HG02884 (cell line): ENCODE measurements at regions not wholly inside any gene's neighbourhood (a gene's known extent, or its start where the extent isn't known, plus 50 kb on each side); places are given as distances from the start of the nearest gene placed in this dataset.

Experiments
- ATAC-seq: cut with Tn5 transposase; IDR thresholded peaks from one replicate; pipeline ENCODE4 v1.9.1; 2021; ENCODE audit warnings: mild to moderate bottlenecking, moderate library complexity; ENCODE audit not compliant: unreplicated experiment

DNA sequence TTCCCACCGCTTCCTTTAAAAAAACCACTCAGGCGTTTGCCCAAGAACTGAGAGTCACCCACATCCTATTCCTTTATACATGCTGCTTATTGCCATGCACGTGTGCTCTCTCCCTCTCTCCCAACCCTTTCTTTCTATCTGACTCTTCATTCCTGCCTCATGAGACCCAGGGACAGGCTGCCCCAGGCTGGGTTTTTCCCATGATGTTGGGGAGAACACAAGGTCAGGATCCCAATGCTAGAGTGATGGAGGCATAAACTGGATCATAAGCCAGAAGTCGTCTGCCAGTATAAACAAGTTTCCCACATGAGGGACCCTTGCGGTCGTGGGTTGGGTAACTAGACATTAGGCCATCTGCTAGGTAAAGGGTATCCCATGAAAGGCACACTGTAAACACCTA lies 64.9 kb downstream of the CD2 start:
- ATAC-seq = no peak

DNA sequence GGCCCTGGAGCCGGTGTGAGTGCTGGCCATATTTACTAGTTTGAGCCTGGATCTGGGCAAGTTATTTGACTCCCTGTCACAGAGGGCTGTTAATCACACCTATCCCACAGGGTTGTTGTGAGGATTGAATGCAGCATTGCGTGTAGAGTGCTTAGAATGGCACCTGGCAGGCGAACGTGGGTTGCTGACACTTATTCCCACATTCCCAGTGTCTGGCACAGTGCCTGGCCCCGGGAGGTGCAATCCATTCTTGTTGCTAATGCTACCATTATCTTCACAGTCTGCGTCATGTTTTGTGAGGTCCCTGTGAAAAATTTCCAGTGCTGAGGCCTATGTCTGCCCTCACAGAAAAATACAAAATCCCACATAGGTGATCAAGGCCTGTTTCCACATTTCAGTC lies 66.1 kb downstream of the CD2 start:
- ATAC-seq = no peak

DNA sequence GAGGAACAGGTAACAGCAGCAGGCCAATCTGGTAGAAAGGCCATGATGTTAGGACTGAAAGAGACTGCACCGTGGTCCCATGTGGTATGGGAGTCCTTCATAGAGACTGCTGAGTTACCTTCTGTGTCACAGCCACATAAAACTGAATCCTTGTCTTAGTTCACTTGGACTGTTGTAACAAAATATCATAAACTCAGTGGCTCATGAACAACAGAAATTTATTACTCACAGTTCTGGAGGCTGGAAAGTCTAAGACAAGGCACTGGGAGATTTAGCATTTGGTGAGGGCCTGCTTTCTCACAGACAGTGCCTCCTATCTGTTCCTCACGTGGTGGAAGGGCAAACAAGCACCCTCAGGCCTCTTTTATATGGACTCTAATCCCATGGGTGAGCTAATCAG lies 67.5 kb downstream of the CD2 start:
- no peak for ATAC-seq

DNA sequence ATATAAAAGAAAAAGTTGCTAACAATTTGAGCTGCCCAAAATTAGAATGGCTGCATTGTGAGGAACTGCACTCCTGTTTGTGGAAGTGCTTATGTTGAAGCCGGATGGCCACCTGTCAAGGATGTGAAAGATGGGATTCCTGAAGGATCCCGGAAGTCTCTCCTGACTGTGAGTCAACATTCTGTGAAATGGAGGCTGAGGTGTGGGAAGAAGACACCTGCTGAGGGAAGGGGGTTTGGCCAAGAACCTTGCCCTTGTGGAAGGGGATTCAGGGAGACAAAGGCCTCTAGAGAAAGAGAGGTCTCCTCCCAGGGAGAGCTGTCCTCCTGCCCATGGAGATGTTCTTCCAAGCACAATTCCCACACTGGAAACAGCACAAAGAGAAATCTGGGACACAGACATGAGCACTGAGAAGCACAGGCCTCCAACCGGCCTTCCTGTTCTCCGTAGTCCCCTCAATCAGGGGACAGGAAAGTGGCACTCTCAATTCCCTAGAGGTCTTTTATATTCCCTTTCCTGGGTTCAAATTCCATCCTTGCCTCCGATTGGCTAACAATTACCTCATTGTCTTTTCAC lies 70.5 kb downstream of the CD2 start:
- no peak for ATAC-seq

DNA sequence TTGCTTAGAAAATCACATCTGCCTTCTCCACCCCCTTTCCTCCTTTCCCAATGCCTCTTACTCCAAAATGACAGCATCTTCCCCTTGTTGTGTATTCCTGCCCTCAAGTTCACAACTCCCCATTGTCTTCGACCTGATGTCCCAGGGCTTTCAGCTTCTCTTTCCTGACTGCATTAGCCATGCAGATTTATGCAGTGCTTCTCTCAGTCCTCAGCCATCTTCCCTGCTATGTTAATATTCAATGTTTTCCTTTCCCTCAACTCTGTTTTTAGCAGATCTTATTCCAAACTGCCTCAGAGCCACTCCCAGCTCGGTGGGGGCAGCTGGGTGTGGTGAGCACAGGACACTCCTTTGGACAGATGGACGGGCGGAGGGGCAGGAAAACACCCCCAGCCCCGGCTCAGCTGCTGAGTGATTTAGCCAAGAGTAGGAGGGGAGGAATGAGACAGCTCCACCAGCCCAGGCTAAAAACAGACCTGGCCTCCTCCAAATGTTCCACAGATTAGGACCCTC lies 71.0 kb downstream of the CD2 start:
- ATAC-seq = no peak

DNA sequence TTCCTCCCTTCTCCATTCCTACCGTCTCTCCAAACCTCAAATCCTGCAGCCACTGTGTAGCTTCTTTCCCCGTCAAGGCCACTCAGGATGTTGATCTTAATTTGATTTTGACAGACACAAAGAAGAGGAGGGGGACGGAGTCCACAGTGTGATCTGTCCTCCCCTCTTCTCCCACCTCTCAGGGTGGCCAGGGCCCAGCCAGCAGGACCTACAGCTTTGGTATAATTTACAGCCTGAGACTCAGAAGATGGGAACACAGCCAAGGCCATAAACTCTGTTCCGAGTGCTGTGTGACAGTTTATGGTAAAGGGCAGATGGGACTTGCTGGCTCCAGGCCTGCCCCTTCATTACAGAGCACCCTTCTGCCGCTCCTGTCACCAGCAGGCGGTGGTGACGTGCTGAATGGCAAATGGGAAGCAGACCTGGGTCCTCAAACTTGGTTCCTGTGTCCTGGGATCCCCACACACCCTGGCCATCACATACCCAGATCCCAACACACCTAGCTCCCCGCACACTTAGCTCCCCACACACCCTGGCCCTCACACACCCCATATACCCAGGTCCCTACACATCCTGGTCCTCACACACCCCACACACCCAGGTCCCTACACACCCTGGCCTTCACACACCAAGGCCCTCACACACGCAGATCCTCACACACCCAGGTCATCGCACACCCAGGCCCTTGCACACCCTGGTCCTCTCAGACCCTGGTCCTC lies 71.6 kb downstream of the CD2 start:
- no peak for ATAC-seq

DNA sequence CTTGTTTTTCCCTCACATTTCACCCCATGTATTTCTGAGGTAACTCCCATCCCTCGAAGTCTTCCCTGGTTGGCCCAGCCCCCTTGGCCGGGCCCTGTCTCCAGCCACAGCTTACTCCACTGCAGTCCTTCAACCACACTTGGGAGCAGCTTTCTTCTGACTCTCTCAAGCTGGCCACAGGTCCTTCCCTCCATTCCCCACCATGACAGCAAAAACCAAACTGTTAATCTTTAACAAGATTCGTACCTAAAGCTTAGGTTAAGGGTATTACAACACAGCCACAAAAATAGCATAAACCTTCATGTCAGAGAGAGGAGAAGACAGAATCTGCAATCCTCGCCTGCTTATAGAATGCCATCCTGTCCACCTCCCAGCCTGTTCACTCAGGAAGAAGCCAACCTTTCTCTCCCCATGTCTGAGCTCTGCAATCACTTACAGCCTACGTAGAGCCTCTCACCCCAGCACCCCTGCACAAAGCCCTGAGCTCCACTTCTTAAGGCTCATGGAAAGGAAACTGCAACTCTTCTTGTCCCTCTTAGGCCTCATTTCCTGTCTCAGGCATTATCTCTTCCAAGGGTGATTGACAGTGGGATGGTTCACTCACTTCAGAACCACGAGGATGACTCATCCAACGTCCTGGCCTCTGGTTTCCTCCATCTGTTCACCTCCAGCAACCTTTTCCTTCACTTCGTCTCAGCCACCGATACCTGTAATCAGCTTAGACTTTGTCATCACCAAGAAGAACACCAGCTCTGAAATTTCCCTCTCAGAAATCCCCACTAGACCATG lies 72.8 kb downstream of the CD2 start:
- peak; percentile 84 for ATAC-seq

DNA sequence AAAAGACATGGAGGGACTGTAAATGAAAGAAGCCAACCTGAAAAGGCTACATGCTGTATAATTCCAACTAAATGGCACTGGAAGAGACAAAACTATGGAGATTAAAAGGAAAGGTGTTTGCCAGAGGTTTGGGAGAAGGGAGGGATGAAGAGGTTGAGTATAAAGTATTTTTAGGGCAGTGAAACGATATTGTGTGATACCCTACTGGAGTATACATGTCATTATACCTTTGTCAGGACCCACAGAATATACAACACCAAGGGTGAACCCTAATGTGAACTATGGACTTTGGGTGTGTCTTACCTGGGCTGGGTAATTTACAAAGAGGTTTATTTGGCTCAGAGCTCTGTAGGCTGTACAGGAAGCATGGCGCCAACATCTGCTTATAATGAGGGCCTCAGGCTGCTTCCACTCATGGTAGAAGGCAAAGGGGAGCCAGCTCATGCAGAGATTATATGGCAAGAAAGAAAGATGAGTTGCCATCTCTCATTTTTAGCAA lies 73.4 kb downstream of the CD2 start:
- no peak for ATAC-seq

DNA sequence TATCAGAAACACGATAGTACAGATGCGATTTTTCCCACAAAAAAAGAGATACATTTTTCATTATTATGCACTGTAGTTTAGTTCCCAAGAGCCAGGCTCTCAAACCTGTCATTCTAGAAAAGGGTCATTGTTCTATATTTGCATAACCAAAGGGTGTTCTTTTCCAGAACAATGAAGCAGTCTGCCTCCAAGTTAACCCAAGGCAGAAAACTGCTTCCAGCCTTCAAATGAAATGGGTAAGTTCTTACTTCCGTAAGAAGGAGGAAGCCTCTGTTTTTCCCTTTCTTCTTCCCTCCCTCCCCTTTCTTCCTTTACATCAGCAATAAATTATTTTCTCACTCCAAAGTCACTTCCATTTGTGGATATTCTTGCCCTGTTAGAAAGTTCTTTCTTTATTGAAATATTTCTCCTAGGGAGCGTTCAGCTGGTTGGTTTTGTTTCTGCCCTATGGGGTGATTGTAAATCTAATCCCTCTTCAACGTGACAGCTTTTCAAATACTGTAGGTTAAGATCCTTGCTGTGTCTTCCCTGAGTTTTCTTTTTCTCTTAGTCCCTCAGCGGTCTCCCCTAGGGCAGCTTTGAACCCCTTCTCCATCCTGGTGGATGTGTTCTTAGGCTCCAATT lies 77.3 kb upstream of the PTGFRN start:
- no peak for ATAC-seq

DNA sequence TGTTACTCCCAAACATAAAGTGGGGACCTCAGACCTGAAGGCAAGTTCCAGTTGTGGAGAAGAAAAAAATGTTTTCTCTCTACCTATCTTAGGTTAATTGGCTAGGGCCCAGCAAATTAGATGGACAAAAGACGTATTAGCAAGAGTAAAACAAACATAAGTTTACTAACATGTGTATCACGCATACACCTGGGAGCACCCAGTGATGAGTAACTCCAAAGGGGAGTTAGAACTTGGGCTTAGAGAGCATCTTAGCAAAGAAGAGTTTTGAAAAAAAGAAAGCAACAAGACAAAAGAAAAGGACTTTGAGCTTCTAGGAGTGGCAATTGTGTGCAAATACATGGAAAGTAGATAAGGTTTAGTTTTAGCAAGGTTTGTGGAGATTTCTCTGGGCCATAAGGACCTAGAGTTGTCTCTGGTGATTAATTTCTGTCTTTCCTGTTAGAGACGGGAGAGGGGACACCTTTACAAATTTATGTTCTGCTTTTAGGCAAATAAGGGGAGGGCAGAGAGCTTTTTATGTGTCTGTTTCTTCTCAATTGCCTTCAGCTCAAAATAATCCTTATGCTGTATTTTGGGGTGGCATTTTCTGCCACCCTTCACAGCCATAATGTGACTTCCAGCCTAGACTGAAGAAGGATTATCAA lies 76.7 kb upstream of the PTGFRN start:
- no peak for ATAC-seq

DNA sequence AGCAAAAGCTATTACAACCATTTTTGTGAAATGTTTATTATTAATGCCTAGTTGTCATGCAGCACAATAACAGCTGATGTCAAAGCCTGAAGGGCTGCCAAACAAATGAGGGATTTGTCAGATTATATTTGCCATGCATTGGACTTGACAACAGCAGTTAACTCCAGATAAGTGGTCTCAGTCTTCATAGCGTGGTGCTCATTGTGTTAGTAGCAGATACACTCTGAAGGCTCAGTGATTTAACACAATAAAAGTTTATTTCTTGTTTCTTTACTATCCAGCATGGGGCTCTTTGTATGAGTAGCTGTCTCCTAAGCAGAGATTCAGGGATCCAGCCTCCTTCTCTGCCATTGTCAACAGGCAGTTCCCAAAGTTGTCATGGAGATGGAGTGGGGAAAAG lies 76.0 kb upstream of the PTGFRN start:
- no peak for ATAC-seq

DNA sequence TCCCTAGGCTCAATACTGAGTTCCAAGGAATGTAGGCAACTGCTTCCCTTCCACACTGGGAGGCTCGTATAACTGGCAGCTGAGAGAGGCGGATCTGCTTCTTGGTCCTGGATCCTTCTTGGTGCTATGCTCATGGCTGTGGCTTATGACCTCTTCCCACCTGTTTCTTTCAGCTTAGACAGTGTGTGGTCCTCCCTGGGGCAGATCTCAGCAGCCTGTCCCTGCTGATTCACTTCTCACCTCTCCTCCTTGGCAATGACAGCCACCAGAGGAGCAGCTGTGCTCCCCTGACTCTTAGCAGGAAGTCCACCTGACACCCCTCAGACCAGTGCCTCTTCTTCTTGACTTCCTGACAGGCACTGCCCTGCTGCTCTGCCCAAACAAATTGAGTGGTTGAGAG lies 75.1 kb upstream of the PTGFRN start:
- no peak for ATAC-seq

DNA sequence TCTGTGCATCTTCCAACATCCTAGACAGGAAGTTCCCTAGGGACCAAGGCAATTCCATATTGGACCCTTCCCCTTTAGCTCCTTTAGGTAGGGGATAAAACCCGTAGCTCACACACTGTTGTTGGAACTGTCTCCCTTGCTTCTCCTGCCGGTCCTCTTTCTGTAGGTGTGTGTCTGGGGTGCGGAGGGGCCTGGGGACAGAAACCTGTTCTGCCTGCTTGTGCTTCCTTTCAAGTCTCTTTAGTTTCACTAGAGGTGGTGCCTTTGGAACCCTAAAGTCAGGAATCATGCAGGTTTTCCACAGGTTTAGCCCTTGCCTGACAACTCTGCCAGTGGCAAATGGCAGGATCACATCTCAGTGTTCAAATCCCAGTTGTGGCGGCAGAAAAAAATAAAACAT lies 74.6 kb upstream of the PTGFRN start:
- ATAC-seq = no peak

DNA sequence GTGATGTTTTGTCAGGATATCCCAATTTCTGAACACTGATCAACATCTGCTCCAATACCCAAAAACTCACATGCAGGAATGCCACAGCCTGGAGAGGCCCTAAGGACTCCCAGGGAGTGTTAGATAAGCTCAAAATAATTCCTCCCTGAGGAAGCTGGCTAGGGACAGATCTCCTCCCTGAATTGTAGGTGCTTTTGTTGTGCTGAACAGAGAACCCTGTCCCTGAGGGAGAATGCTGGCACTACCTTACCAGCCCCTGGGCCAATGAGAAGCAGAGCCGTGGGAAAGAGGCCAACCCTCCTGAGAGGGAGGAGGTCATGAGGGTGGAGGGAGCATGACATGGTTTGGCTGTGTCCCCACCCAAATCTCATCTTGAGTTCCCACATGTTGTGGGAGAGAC lies 73.6 kb upstream of the PTGFRN start:
- ATAC-seq = no peak

DNA sequence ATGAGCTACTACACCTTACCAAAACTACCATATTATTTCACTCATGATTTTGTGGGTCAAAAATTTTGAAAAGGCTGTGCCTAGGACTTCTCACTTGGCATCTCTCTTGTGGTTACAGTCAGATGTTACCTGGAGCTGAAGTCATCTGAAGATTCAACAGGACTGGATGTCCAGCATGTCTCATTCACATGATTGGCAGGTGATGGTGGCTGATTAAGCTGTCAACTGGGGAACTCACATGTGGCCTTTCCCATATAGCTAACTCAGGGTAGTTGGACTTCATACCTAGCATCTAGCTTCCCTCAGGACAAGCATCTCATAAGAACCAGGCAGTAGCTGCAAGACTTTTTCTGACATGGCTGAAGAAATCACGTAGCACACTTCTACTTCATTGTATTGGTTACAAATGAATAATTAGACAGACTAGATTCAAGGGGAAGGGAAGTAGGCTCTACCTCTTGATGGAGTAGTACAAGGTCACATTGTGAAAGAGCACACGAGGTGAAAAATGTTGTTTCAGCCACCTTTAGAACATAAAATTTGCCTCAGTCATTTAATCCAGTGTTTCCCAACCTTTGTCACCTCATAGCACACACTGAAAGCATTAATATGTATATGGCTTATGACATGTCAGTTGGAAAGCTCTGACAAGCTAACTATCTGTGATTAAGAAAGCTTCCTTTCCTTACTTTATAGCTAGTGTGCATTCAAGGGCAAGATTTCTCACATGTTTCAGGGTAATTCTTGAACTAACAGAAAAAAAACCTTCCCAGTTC lies 68.0 kb upstream of the PTGFRN start:
- no peak for ATAC-seq

DNA sequence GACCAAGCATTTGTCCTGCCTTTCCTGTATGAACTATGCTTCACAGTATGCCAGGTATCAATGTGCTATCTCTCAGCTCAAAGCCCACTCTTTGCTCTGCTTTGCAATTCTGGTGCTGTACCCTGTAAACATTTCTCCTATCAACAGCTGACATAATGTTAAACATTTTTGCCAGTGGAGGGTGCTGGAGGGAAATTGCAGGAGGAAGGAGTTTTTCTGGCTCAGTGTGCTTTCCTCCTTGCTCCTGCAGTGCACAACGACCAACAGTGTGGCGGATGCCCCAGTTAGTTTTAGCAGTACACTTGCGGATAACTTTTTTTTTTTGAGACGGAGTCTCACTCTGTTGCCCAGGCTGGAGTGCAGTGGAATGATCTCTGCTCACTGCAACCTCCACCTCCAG lies 67.1 kb upstream of the PTGFRN start:
- no peak for ATAC-seq

DNA sequence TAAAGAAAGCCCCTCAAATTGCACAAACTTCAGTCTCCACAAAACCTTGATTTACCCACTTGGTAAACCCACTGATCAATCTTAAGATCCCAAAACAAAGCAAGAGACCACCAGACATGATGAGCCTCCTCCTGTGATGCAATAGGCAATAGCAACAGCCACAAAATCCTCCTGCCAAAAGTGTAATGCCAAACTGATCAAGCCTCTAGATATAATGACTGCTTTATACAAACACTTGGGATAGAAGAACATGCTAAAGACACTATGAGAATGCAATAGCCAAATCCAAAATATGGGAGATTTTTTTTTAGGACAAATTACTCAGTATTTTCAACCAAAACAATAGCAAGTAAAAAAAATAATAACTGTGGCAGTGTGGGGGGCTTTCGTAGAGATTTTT lies 64.9 kb upstream of the PTGFRN start:
- no peak for ATAC-seq

DNA sequence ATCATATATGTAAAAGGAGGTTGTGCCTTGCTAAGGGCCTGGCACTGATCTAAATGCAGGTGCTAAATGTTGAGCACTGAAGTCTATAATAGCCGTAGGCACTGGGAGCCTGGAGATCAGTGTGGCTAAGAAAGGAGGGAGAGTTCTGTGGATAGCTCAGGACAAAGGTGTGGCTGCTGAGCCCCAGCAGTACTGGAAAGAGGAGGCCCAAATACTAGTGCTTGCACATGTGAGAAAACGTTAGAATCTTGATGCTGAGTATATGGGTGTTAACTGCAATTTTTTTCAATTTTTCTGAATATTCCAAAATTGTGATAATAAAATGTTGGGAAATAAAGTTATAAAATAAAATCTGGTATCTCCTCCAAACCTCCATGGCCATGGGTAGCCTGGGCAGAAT lies 62.5 kb upstream of the PTGFRN start:
- no peak for ATAC-seq

DNA sequence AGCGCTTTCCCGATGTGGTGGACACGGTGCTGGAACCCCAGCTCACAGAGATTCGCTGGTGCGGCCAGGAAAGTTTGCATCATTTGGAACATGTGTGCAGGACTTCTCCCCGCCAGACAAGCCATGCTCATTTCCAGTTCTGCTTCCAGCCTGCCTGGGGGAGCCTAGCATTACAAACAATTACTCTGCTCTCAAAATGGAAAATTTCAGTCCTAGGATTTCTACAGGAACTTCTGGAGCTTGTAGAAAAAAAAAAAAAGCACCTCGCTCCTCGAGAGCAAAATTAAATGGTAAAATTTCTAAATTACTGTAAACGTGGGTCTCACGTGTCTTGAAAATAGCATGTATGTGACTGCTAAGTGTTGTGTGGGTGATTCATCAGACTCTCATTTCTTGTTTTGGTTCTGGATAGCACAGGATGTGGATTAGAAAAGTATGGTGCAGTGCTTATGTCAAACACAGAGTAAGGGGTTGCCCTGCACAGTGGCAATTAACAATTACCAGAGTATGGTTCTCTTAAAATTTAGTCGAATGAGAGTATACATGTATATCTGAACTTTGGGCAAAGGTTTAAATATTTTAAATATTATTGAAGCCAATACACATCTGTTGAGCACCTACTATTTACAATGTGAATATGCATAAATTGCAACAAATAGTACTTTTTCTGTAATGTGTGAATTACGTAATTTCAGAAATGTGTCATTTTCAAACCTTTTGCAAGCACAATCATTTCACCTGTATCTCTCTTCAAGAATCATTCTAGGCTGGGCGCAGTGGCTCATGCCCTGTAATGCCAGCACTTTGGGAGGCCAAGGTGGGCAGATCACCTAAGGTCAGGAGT lies 61.8 kb upstream of the PTGFRN start:
- ATAC-seq = no peak
